Ascending aorta (tissue), 2 donors: ENCODE measurements at regions not wholly inside any gene's neighbourhood (a gene's known extent, or its start where the extent isn't known, plus 50 kb on each side); places are given as distances from the start of the nearest gene placed in this dataset.

Experiments used
- DNase-seq, 2 donors: peaks; one replicate each; pipeline ENCODE4 v3.0.0-alpha.2; 2019; ENCODE audit warnings: low spot score in 2 of 2
- H3K27ac ChIP-seq, 2 donors: fragments of 200-600 bp; sonication (generic); one replicate each; pipeline ENCODE4 v1.5.1; 2016 to 2017; ENCODE audit warnings: mild to moderate bottlenecking in 1 of 2
- H3K27me3 ChIP-seq: fragments of 200-600 bp; sonication (generic); one replicate; pipeline ENCODE4 v1.5.1; 2017
- H3K36me3 ChIP-seq, 2 donors: fragments of 200-600 bp; sonication (generic); one replicate each; pipeline ENCODE4 v1.5.1; 2016
- H3K4me1 ChIP-seq, 2 donors: fragments of 200-600 bp; sonication (generic); one replicate each; pipeline ENCODE4 v1.5.1; 2016 to 2017; ENCODE audit warnings: mild to moderate bottlenecking in 1 of 2
- H3K4me3 ChIP-seq, 2 donors: fragments of 200-600 bp; sonication (generic); one replicate each; pipeline ENCODE4 v1.5.1; 2016 to 2017; ENCODE audit warnings: mild to moderate bottlenecking in 1 of 2
- H3K9me3 ChIP-seq, 2 donors: fragments of 200-600 bp; sonication (generic); one replicate each; pipeline ENCODE4 v1.5.1; 2016
- CTCF ChIP-seq, 3 experiments: fragments of 200-600 bp in 2 of 3; fragments of 450-650 bp in 1 of 3; sonication (generic) in 2 of 3; IDR thresholded peaks; one replicate each; pipeline ENCODE4 v1.5.1; 2016 to 2019; ENCODE audit warnings: antibody characterized with exemption in 3 of 3, mild to moderate bottlenecking in 1 of 3, moderate library complexity in 1 of 3
- intact Hi-C: fragments of 100-400 bp; cut with DNase I; formaldehyde crosslinking; loops from one replicate; pipeline ENCODE4 v1.15.1; 2023

GRCh38 chr4:59837751-59838150, 1362.4 kb upstream of the ADGRL3 start:
- intact Hi-C loops, result no loop called here
- H3K4me1 ChIP-seq, result no peaks in the 10 kb centered on the region

GRCh38 chr4:59838236-59838635, 1361.9 kb upstream of the ADGRL3 start:
- no peak overlapping the region for H3K27ac ChIP-seq
- TF ChIP-seq CTCF (IDR thresholded peaks at IDR 0.05), result no peak
- no peak overlapping the region for H3K4me3 ChIP-seq
- no peaks in the 10 kb centered on the region for H3K27me3 ChIP-seq
- H3K9me3 ChIP-seq, result no peaks in the 10 kb centered on the region
- no peaks in the 10 kb centered on the region for H3K36me3 ChIP-seq
- intact Hi-C loops, result no loop called here
- DNase-seq, result no peak
- no peaks in the 10 kb centered on the region for H3K4me1 ChIP-seq

More at GRCh38 chr4:59837751-59838150, 1362.4 kb upstream of the ADGRL3 start:
- no peak overlapping the region for H3K4me3 ChIP-seq
- no peak for TF ChIP-seq CTCF (IDR thresholded peaks at IDR 0.05)
- H3K36me3 ChIP-seq, result no peaks in the 10 kb centered on the region
- H3K9me3 ChIP-seq, result no peaks in the 10 kb centered on the region
- no peaks in the 10 kb centered on the region for H3K27me3 ChIP-seq
- no peak overlapping the region for H3K27ac ChIP-seq
- DNase-seq, result no peak

- no peak for TF ChIP-seq CTCF (IDR thresholded peaks at IDR 0.05)
- H3K36me3 ChIP-seq, result no peaks in the 10 kb centered on the region
- H3K27me3 ChIP-seq, result no peaks in the 10 kb centered on the region
- intact Hi-C loops, result no loop called here
- H3K4me3 ChIP-seq, result no peak overlapping the region
- no peaks in the 10 kb centered on the region for H3K4me1 ChIP-seq
- H3K9me3 ChIP-seq, result no peaks in the 10 kb centered on the region
- H3K27ac ChIP-seq, result no peak overlapping the region
- no peak for DNase-seq
These were observed 1358.4 kb upstream of the ADGRL3 start for GRCh38 chr4:59841698-59842097.

GRCh38 chr4:59848457-59848856, 1351.7 kb upstream of the ADGRL3 start:
- Histone ChIP-seq H3K27ac (no peak overlapping the region), H3K36me3 (no peaks in the 10 kb centered on the region), H3K27me3 (no peaks in the 10 kb centered on the region), H3K4me1 (no peaks in the 10 kb centered on the region), H3K9me3 (no peaks in the 10 kb centered on the region), H3K4me3 (no peak overlapping the region)
- TF ChIP-seq CTCF (IDR thresholded peaks at IDR 0.05), result no peak
- no peak for DNase-seq
- intact Hi-C loops, result no loop called here

GRCh38 chr4:59855630-59856352, 1344.3 kb upstream of the ADGRL3 start:
- TF ChIP-seq CTCF (IDR thresholded peaks at IDR 0.05), result no peak
- Histone ChIP-seq H3K27ac (no peak overlapping the region), H3K27me3 (no peaks in the 10 kb centered on the region), H3K4me1 (no peaks in the 10 kb centered on the region), H3K9me3 (no peaks in the 10 kb centered on the region), H3K36me3 (no peaks in the 10 kb centered on the region), H3K4me3 (no peak overlapping the region)
- intact Hi-C loops, result no loop called here
- DNase-seq, result no peak

GRCh38 chr4:59869056-59869455, 1331.1 kb upstream of the ADGRL3 start:
- intact Hi-C loops, result no loop called here
- Histone ChIP-seq H3K4me1 (no peaks in the 10 kb centered on the region), H3K27me3 (no peaks in the 10 kb centered on the region), H3K36me3 (no peaks in the 10 kb centered on the region), H3K4me3 (no peak overlapping the region), H3K9me3 (no peaks in the 10 kb centered on the region), H3K27ac (no peak overlapping the region)
- DNase-seq, result no peak
- TF ChIP-seq CTCF (IDR thresholded peaks at IDR 0.05), result no peak
